Tibial nerve (tissue), 3 donors: ENCODE measurements at regions not wholly inside any gene's neighbourhood (a gene's known extent, or its start where the extent isn't known, plus 50 kb on each side); places are given as distances from the start of the nearest gene placed in this dataset.

Source experiments
- CTCF ChIP-seq, 5 experiments: fragments of 200-600 bp in 3 of 5; fragments of 450-650 bp in 2 of 5; sonication (generic) in 3 of 5; IDR thresholded peaks; one replicate each; pipeline ENCODE4 v1.5.1; 2016 to 2019; ENCODE audit warnings: antibody characterized with exemption in 5 of 5, mild to moderate bottlenecking in 3 of 5, moderate library complexity in 2 of 5
- POLR2A ChIP-seq, 2 donors: fragments of 450-650 bp; IDR thresholded peaks; one replicate each; pipeline ENCODE4 v1.6.1; 2017; ENCODE audit warnings: antibody characterized with exemption in 2 of 2, mild to moderate bottlenecking in 2 of 2, moderate library complexity in 2 of 2

GRCh38 chr6:113055061-113055460, 707.9 kb downstream of the RFPL4B start:
- TF ChIP-seq CTCF (IDR thresholded peaks at IDR 0.05), result no peak
- no peak for TF ChIP-seq POLR2A (IDR thresholded peaks at IDR 0.05)
